Neural cell (in vitro differentiated cells): ENCODE measurements at regions not wholly inside any gene's neighbourhood (a gene's known extent, or its start where the extent isn't known, plus 50 kb on each side); places are given as distances from the start of the nearest gene placed in this dataset.

Experiments
- H2AFZ ChIP-seq: fragments of 200-600, 300-800 bp; sonication (generic), shearing (Covaris generic); 2 replicates; pipeline ENCODE4 v1.6.0; 2014; ENCODE audit warnings: low read depth, mild to moderate bottlenecking, antibody characterized with exemption, low read length, moderate library complexity
- H3F3A ChIP-seq: fragments of 200-600 bp; shearing (Covaris generic); 2 replicates; pipeline ENCODE4 v1.6.1; 2016; ENCODE audit warnings: mild to moderate bottlenecking, moderate library complexity, mixed read lengths, antibody characterized with exemption, low read length; ENCODE audit not compliant: insufficient read depth, poor library complexity, severe bottlenecking
- H3K27ac ChIP-seq: fragments of 200-600, 300-800 bp; sonication (generic), shearing (Covaris generic); 2 replicates; pipeline ENCODE4 v1.5.1; 2014; ENCODE audit warnings: mild to moderate bottlenecking, low read length, moderate library complexity
- H3K27me3 ChIP-seq: fragments of 300-800, 200-600 bp; sonication (generic), shearing (Covaris generic); 2 replicates; pipeline ENCODE4 v1.6.0; 2014; ENCODE audit warnings: mild to moderate bottlenecking, low read depth, low read length, moderate library complexity; ENCODE audit not compliant: insufficient read depth
- H3K36me3 ChIP-seq: fragments of 300-800, 200-600 bp; sonication (generic), shearing (Covaris generic); 2 replicates; pipeline ENCODE4 v1.5.1; 2014; ENCODE audit warnings: mild to moderate bottlenecking, antibody characterized with exemption, low read length, moderate library complexity; ENCODE audit not compliant: insufficient read depth
- H3K4me2 ChIP-seq: fragments of 300-800, 200-600 bp; sonication (generic), shearing (Covaris generic); 2 replicates; pipeline ENCODE4 v1.6.0; 2014; ENCODE audit warnings: mild to moderate bottlenecking, low read length
- H3K4me3 ChIP-seq: fragments of 300-800, 200-600 bp; sonication (generic), shearing (Covaris generic); 2 replicates; pipeline ENCODE4 v1.5.1; 2014; ENCODE audit warnings: mild to moderate bottlenecking, low read length, moderate library complexity
- H3K79me2 ChIP-seq: fragments of 200-600 bp; shearing (Covaris generic); replicated peaks from 2 replicates; pipeline ENCODE4 v1.6.0; 2014; ENCODE audit warnings: mild to moderate bottlenecking, low read length, moderate library complexity; ENCODE audit not compliant: insufficient read depth
- H3K9ac ChIP-seq: fragments of 300-800, 200-600 bp; sonication (generic), shearing (Covaris generic); 2 replicates; pipeline ENCODE4 v1.6.1; 2016; ENCODE audit warnings: mild to moderate bottlenecking, low read length, mixed read lengths
- H3K9me2 ChIP-seq: fragments of 200-600 bp; shearing (Covaris generic); 2 replicates; pipeline ENCODE4 v1.6.1; 2016; ENCODE audit warnings: mild to moderate bottlenecking, low read length, mixed read lengths; ENCODE audit not compliant: insufficient read depth
- H3K9me3 ChIP-seq: fragments of 200-600, 300-800 bp; sonication (generic), shearing (Covaris generic); 2 replicates; pipeline ENCODE4 v1.6.1; 2016; ENCODE audit warnings: mild to moderate bottlenecking, mixed run types, low read length, moderate library complexity, mixed read lengths
- H4K20me1 ChIP-seq: fragments of 200-600 bp; shearing (Covaris generic); 2 replicates; pipeline ENCODE4 v1.6.1; 2016; ENCODE audit warnings: mild to moderate bottlenecking, mixed run types; ENCODE audit not compliant: insufficient read depth
- CTCF ChIP-seq: fragments of 450-650 bp; IDR thresholded peaks from 2 replicates; pipeline ENCODE4 v1.5.1; 2014; ENCODE audit warnings: antibody characterized with exemption, mild to moderate bottlenecking, moderate library complexity; ENCODE audit not compliant: poor library complexity, severe bottlenecking
- EP300 ChIP-seq: fragments of 450-650 bp; conservative IDR thresholded peaks from 2 replicates; pipeline ENCODE4 v1.6.1; 2014; ENCODE audit warnings: antibody characterized with exemption, mild to moderate bottlenecking, moderate library complexity; ENCODE audit not compliant: poor library complexity, severe bottlenecking
- EZH2 ChIP-seq: fragments of 200-600, 300-800 bp; shearing (Covaris generic), sonication (generic); IDR thresholded peaks from 2 replicates; pipeline ENCODE4 v1.6.1; 2014; ENCODE audit warnings: antibody characterized with exemption, low read length, borderline replicate concordance, mild to moderate bottlenecking; ENCODE audit not compliant: insufficient read depth, poor library complexity, severe bottlenecking
- MXI1 ChIP-seq: fragments of 450-650 bp; conservative IDR thresholded peaks from 2 replicates; pipeline ENCODE4 v1.6.1; 2014; ENCODE audit warnings: antibody characterized with exemption, mild to moderate bottlenecking; ENCODE audit not compliant: poor library complexity, severe bottlenecking
- POLR2AphosphoS5 ChIP-seq: IDR thresholded peaks from 2 replicates; pipeline ENCODE4 v1.6.1; 2012
- RAD21 ChIP-seq: fragments of 450-650 bp; conservative IDR thresholded peaks from 2 replicates; pipeline ENCODE4 v1.6.1; 2014; ENCODE audit warnings: antibody characterized with exemption, mild to moderate bottlenecking, moderate library complexity
- REST ChIP-seq: IDR thresholded peaks from 2 replicates; pipeline ENCODE4 v1.6.1; 2012; ENCODE audit warnings: borderline replicate concordance
- SMC3 ChIP-seq: fragments of 450-650 bp; conservative IDR thresholded peaks from 2 replicates; pipeline ENCODE4 v1.6.1; 2014; ENCODE audit warnings: antibody characterized with exemption, mild to moderate bottlenecking, moderate library complexity; ENCODE audit not compliant: poor library complexity
- TAF1 ChIP-seq: IDR thresholded peaks from 2 replicates; pipeline ENCODE4 v1.6.1; 2012; ENCODE audit warnings: low read depth

- H3K27me3 ChIP-seq, result no peaks in the 10 kb centered on the region
- H3K79me2 ChIP-seq, result no peaks in the 10 kb centered on the region
- H3K36me3 ChIP-seq, result no peaks in the 10 kb centered on the region
- H3K9me2 ChIP-seq, result no peaks in the 10 kb centered on the region
- H3F3A ChIP-seq, result no peaks in the 10 kb centered on the region
- H3K9me3 ChIP-seq, result no peaks in the 10 kb centered on the region
- H2AFZ ChIP-seq, result no peak overlapping the region
- no peak overlapping the region for H3K4me2 ChIP-seq
- H3K4me3 ChIP-seq, result no peak overlapping the region
- no peaks in the 10 kb centered on the region for H4K20me1 ChIP-seq
- no peak overlapping the region for H3K9ac ChIP-seq
- TF ChIP-seq CTCF (no peak), EP300 (no peak), RAD21 (no peak), REST (no peak), POLR2AphosphoS5 (no peak), MXI1 (no peak), TAF1 (no peak), SMC3 (no peak), EZH2 (no peak)
- H3K27ac ChIP-seq, result no peak overlapping the region
Measured at GRCh38 chr3:180820400-180820799, 92.1 kb upstream of the FXR1 start.

- no peaks in the 10 kb centered on the region for H3F3A ChIP-seq
- TF ChIP-seq EZH2 (no peak), CTCF (no peak), EP300 (no peak), POLR2AphosphoS5 (no peak), TAF1 (no peak), SMC3 (no peak), MXI1 (no peak), REST (no peak), RAD21 (no peak)
Measured at GRCh38 chr3:180825964-180826363, 86.5 kb upstream of the FXR1 start.

More at GRCh38 chr3:180825964-180826363, 86.5 kb upstream of the FXR1 start:
- no peaks in the 10 kb centered on the region for H3K9me2 ChIP-seq
- H3K4me3 ChIP-seq, result no peak overlapping the region
- no peaks in the 10 kb centered on the region for H4K20me1 ChIP-seq
- no peak overlapping the region for H3K27ac ChIP-seq
- H3K36me3 ChIP-seq, result no peaks in the 10 kb centered on the region
- no peaks in the 10 kb centered on the region for H3K9me3 ChIP-seq
- no peak overlapping the region for H3K9ac ChIP-seq
- H3K4me2 ChIP-seq, result no peak overlapping the region
- H3K27me3 ChIP-seq, result no peaks in the 10 kb centered on the region
- no peak overlapping the region for H2AFZ ChIP-seq
- H3K79me2 ChIP-seq, result no peaks in the 10 kb centered on the region
